ENCODE measurements at regions not wholly inside any gene's neighbourhood (a gene's known extent, or its start where the extent isn't known, plus 50 kb on each side); places are given as distances from the start of the nearest gene placed in this dataset.

DNA sequence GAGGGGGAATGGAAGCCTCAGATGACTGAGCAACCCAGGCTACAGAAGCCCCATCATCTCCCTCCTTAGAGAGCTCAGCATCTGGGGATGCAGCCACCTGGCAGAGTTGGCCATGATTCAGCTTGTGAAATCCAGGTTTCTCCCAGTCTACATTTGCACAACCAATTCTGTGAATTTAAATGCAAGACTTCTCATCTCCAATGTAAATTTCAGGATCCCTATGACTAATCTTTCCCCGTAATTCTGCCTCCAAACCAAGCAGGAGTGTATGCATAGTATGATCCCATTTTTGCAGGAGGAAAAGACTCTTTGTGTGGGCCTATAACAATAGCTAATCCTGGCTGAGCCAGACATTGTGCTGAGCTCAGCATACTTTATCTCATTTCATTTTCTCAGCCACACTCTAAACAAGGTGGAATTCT, 59.6 kb upstream of the IL17B start:
- TF ChIP-seq CTCF (CRISPR knock-in tag; IDR thresholded peaks at IDR 0.05): no peak
- no peak for TF ChIP-seq SMARCE1 (IDR thresholded peaks at IDR 0.05; ENCODE audit: borderline replicate concordance)
- TF ChIP-seq POLR2AphosphoS5 (IDR thresholded peaks at IDR 0.05; ENCODE audit: low read depth, low read length): no peak
- no peak for TF ChIP-seq NFRKB (IDR thresholded peaks at IDR 0.05)
- TF ChIP-seq, protein P1, sequence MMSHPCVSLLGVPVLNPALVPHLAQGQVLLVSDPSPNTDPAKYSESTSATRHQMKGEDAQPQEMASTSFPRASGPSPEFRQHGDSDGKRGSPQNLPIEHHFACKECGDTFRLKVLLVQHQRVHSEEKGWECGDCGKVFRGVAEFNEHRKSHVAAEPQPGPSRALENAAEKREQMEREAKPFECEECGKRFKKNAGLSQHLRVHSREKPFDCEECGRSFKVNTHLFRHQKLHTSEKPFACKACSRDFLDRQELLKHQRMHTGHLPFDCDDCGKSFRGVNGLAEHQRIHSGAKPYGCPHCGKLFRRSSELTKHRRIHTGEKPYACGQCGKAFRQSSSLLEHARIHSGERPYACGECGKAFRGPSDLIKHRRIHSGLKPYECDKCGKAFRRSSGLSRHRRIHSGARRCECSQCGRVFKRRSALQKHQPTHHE (CRISPR knock-in tag; IDR thresholded peaks at IDR 0.05; ENCODE audit: borderline replicate concordance): no peak
- no peak for TF ChIP-seq TCF7L2 (IDR thresholded peaks at IDR 0.05; ENCODE audit: low read depth, low read length)
- TF ChIP-seq, protein P2, sequence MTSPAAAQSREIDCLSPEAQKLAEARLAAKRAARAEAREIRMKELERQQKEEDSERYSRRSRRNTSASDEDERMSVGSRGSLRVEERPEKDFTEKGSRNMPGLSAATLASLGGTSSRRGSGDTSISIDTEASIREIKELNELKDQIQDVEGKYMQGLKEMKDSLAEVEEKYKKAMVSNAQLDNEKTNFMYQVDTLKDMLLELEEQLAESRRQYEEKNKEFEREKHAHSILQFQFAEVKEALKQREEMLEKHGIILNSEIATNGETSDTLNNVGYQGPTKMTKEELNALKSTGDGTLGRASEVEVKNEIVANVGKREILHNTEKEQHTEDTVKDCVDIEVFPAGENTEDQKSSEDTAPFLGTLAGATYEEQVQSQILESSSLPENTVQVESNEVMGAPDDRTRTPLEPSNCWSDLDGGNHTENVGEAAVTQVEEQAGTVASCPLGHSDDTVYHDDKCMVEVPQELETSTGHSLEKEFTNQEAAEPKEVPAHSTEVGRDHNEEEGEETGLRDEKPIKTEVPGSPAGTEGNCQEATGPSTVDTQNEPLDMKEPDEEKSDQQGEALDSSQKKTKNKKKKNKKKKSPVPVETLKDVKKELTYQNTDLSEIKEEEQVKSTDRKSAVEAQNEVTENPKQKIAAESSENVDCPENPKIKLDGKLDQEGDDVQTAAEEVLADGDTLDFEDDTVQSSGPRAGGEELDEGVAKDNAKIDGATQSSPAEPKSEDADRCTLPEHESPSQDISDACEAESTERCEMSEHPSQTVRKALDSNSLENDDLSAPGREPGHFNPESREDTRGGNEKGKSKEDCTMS (CRISPR knock-in tag; conservative IDR thresholded peaks at IDR 0.05): no peak
- no peak for TF ChIP-seq MAF1 (CRISPR knock-in tag; IDR thresholded peaks at IDR 0.05; ENCODE audit: borderline replicate concordance)
- no peak for TF ChIP-seq CBX2 (IDR thresholded peaks at IDR 0.05; ENCODE audit: low read depth, low read length)
- no peak for TF ChIP-seq CBX2 (CRISPR knock-in tag; IDR thresholded peaks at IDR 0.05; ENCODE audit: low read depth)
